AG10803 (cell line): ENCODE measurements at regions not wholly inside any gene's neighbourhood (a gene's known extent, or its start where the extent isn't known, plus 50 kb on each side); places are given as distances from the start of the nearest gene placed in this dataset.

Source experiments
- DNase-seq: peaks from one replicate; pipeline ENCODE4 v3.0.0; 2010; ENCODE audit warnings: low read depth
- H3K4me3 ChIP-seq: 2 replicates; pipeline ENCODE4 v1.5.1; 2011; ENCODE audit warnings: mild to moderate bottlenecking, low read length, control low read depth
- TF ChIP-seq, protein P1 (sequence below): conservative IDR thresholded peaks from 2 replicates; pipeline ENCODE4 v1.5.1; 2011; ENCODE audit warnings: mild to moderate bottlenecking, low read length, control low read depth, inconsistent platforms

DNA sequence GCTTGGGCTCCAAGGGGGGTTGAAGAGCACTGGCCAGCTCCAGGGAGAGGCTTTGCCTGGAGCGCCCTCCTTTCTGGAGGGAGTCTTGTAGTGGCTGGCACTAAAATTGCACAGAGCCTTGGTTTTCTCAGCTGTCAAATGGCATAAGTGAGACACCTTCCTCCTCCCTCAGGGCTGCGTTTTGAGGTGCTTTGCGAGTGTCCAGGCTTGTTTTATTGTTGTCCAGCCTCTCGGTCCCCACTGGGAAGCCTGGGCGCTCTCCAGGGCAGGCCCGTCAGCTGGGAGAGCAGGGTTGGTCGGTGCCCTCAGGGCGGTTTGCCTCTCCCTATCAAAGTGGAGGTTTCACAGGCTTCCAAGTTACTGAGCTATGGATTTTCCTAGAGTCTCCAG lies 149.3 kb upstream of the B3GAT1 start:
- DNase-seq = no peak
- H3K4me3 ChIP-seq = no peak overlapping the region
- TF ChIP-seq, protein P1, sequence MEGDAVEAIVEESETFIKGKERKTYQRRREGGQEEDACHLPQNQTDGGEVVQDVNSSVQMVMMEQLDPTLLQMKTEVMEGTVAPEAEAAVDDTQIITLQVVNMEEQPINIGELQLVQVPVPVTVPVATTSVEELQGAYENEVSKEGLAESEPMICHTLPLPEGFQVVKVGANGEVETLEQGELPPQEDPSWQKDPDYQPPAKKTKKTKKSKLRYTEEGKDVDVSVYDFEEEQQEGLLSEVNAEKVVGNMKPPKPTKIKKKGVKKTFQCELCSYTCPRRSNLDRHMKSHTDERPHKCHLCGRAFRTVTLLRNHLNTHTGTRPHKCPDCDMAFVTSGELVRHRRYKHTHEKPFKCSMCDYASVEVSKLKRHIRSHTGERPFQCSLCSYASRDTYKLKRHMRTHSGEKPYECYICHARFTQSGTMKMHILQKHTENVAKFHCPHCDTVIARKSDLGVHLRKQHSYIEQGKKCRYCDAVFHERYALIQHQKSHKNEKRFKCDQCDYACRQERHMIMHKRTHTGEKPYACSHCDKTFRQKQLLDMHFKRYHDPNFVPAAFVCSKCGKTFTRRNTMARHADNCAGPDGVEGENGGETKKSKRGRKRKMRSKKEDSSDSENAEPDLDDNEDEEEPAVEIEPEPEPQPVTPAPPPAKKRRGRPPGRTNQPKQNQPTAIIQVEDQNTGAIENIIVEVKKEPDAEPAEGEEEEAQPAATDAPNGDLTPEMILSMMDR = no peak

DNA sequence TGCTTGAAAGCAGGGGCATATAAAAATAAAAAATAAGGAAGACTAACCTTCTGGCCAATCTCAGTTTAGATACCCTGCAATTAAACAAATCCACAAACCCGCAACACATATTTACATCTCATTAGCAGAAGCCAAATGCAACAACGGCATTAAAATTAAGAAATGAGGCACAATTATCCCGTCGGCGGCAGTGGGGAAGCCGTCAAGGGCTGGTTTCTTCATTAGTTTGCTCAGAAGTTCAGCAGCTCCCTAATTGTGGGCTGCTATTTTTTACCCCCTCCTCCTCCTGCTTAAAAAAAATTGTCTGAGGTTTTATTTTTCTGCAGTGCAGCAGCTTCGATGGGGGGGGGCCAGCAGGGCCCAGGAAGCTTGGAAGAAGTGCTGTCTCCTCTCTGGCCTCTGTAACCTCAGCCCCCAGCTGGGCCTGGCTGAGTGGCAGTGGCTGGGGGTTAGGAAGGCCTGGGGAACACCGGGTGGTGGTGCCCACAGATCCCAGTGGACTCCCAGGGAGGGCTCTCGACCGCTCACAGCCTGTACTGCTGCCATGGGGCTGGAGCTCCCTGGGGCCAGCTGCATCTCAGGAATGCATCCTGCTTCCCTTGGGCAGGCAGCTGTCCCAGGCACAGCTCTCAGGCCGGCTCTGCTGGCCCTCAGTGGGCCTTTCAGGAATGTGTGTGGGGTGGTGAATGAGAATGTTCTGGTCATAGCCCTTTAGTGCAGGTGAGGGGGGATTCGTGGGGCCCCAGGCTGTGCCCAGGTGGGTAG lies 148.7 kb upstream of the B3GAT1 start:
- no peak overlapping the region for H3K4me3 ChIP-seq
- TF ChIP-seq, protein P1 = no peak
- no peak for DNase-seq

DNA sequence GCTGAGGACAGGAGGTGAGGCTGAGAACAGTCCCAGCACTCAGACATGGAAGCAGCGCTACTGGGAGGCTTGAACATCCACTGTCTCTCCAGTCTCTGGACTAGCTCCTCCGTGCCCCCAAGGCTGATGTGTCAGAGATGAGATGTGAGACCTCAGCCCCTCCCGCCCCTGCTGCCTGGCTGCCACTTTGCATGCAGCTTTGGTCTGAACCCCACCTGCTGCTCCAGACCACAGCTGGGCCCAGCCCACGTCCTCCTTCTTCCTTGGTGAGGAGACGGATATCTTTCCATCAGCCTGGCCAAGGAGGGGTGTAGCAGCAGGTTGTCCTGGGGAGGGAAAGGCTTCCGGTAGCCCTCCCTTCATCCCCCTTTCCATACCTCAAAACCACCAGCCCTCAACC lies 148.0 kb upstream of the B3GAT1 start:
- no peak overlapping the region for H3K4me3 ChIP-seq
- no peak for DNase-seq
- TF ChIP-seq, protein P1 = no peak

DNA sequence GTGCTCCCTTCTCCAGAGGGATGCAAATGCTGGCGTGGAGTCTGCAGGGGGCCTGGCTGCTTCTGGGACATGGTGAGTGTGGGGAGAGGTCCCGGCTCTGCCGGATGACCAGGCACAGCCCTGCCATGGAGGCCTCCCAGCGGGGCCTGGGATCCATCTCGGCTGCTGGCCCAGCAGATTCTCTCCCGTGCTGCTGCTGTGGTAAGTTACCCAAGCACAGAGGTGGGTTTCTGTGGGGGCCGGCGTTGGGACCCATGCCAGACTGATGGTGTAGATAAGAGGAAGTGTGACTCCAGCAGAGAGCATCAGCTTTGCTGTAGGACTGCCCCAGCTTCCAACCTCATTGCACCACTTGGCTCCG lies 147.5 kb upstream of the B3GAT1 start:
- no peak for DNase-seq
- H3K4me3 ChIP-seq = no peak overlapping the region
- TF ChIP-seq, protein P1 = no peak

DNA sequence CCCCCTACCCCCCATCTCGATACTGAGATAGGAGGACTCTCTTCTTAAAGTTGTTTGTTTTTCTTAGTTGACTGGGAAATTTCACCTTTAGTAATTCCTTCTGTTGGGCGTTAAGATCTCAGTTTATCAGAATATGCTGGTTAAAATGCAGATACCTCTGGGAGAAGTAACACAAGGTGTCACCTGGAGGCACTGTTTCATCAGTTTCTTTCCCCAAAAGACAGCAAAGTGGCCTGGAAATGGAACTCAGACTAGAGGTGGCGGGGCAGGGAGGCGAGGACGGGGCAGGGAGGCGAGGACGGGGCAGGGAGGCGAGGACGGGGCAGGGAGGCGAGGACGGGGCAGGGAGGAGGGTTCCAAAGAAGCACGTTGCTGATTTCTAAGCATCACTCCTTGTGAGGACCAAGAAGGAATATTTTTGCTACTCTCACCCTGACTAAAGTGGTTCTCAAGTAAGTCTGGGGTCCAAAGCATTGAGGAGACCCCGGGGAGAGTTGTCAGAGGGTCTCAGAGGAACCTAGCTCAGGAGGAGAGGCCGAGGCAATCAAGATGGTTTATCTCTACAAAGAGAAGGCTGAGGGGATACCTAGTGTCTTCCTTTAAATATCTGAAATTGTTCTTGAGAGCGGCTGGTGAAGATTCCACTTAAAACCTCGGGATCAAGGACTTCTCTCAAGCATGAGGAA lies 147.0 kb upstream of the B3GAT1 start:
- TF ChIP-seq, protein P1 = no peak
- DNase-seq = no peak

DNA sequence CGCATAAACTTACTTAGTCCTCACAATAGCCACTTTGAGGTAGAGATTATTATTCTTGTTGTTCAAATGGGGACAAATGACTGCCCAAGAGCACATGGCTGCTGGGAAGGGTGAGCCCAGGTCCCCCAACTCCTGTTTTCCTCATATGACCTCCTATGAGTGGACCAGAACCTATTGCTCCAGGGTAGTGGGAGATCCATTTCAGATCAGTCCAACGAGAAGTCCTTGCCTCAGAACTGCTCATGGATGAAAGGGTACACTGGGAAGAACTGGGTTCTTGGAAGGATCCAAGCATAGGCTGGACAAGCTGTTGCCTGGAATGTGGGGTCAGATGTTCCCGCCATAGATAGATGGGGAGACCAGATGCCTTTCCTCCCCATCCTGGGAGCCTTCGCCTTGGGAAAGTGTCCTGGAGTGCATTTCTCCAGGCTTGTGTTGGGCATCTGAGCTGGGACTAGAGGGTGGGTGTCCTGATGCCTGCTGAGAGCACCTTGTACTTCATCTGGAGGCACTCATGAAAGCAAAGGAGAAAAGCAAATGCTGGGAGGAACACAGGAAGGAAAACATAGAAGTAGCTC lies 146.3 kb upstream of the B3GAT1 start:
- H3K4me3 ChIP-seq = no peak overlapping the region
- no peak for DNase-seq
- TF ChIP-seq, protein P1 = no peak

More for the DNA sequence above, 147.0 kb upstream of the B3GAT1 start:
- H3K4me3 ChIP-seq = no peak overlapping the region
